C4-2B (cell line): ENCODE measurements at regions not wholly inside any gene's neighbourhood (a gene's known extent, or its start where the extent isn't known, plus 50 kb on each side); places are given as distances from the start of the nearest gene placed in this dataset.

Experiments used
- H3K27ac ChIP-seq: fragments of 450-650 bp; 2 replicates; pipeline ENCODE4 v1.5.1; 2017
- ZFX ChIP-seq: fragments of 450-650 bp; IDR thresholded peaks from 2 replicates; pipeline ENCODE4 v1.6.1; 2017
- TF ChIP-seq, protein P1 (sequence below): fragments of 450-650 bp; conservative IDR thresholded peaks from 2 replicates; pipeline ENCODE4 v1.5.1; 2017; ENCODE audit warnings: mild to moderate bottlenecking

DNA sequence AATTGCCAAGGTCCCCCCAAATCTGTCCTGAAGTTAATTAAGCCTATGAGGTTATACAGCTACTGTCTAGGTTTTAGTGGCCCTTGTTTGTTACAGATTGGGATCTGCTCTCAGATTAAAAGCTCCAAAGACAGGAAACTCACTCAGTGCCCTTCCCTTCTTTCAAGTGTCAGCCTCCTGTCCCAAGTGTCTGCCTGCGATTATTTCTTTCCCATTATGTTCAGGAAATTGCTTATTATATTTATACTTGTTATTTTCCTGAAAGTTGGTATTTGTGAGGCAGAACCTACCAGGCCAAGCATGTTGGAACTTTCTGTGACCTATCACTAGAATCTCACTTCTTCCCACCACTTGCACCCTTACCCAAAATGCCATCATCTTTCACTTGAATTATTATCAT lies 173.2 kb downstream of the AREG start:
- H3K27ac ChIP-seq, result no peak overlapping the region

DNA sequence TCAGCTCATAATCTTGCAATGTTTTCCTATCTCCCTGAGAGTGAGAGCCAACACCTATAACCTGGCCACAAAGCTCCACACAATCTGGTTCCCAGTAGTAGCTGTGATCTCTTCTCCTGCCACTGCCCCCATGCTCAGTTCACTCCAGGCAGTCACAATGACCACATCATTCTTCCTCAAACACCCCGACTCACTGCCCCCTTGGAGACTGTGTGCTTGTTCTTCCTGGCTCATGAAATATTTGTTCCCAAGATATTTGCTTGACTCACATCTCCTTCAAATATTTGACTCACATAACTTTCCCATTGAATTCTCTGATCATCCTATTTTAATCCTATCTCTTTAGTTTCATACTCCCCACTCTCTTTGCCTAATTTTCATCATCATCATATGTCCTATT lies 173.7 kb downstream of the AREG start:
- TF ChIP-seq ZFX, result no peak
- TF ChIP-seq, protein P1, sequence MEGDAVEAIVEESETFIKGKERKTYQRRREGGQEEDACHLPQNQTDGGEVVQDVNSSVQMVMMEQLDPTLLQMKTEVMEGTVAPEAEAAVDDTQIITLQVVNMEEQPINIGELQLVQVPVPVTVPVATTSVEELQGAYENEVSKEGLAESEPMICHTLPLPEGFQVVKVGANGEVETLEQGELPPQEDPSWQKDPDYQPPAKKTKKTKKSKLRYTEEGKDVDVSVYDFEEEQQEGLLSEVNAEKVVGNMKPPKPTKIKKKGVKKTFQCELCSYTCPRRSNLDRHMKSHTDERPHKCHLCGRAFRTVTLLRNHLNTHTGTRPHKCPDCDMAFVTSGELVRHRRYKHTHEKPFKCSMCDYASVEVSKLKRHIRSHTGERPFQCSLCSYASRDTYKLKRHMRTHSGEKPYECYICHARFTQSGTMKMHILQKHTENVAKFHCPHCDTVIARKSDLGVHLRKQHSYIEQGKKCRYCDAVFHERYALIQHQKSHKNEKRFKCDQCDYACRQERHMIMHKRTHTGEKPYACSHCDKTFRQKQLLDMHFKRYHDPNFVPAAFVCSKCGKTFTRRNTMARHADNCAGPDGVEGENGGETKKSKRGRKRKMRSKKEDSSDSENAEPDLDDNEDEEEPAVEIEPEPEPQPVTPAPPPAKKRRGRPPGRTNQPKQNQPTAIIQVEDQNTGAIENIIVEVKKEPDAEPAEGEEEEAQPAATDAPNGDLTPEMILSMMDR, result no peak
- H3K27ac ChIP-seq, result no peak overlapping the region

More for the DNA sequence above, 173.2 kb downstream of the AREG start:
- TF ChIP-seq, protein P1, result no peak
- no peak for TF ChIP-seq ZFX

DNA sequence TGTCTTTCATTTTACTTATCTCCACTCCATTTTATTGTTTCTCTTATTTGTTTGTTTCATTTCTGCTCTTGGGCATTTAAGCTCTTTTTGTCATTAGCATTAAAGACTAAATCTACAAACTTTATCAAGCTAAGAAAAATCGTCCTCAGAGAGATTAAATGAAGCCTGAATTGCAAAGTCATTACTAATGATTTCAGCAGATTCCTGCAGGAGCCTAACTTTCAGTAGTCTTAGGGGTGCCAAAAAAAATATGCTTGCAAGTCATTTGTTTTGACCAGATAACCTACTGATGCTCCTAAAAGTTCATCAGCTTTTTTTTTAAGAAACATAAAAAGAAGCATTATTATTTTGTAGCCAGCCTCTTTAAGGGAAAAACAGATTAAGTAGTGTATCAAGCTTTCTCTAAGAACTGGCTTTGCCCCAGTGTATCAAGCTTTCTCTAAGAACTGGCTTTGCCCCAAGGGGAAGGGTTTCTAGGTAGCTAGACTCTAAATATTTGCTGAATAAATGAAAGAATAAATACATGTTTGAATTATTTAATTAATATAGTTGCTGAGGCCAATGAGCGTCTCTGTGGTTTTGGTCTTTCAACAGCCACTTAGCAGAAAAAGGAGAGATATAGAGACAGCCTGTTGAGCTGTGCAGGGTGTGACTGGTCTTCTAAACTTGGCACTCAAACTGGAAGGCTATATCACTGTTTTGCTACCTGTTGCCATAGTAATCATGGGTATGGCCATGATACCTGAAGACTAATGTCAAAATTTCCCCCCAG lies 174.2 kb downstream of the BTC start:
- TF ChIP-seq, protein P1, result no peak
- no peak for TF ChIP-seq ZFX
- no peak overlapping the region for H3K27ac ChIP-seq

DNA sequence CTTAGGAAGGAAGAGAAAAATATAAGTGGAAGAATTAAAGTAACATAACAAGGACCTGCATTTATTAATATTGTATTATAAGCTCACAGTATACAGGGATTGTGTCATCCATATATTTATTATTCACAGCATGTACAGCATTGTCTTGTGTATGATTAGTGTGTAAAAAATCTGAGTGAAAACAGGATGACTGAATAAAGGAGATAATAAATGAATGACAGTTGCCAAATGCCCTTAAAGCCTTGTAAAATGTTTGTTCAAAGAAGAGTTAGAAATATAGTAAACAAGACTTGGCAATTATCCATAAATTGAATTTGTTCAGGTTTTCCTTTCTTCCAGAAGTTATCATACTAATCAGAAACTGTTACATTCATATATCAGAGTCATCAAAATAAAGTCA lies 172.7 kb downstream of the BTC start:
- H3K27ac ChIP-seq, result no peak overlapping the region
- TF ChIP-seq, protein P1, result no peak
- TF ChIP-seq ZFX, result no peak

DNA sequence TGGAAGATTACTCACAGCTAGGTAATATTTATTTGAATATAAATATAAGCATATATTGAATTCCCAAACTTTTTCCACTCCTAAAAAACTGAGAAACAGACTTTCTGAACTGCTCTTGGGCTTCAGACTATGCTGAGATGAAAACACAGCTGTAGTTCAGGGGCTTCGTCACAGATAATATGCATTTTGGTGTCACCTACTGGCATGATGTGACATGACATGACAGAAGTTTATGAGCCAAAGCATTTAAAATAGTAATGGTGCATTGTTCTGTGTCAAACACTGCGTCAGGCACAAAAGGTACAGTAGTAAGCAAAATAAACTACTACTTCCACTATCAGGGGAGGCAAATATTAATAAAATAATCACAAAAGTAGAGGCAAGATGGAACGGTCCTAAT lies 171.3 kb downstream of the BTC start:
- TF ChIP-seq, protein P1, result peak; percentile 70
- TF ChIP-seq ZFX, result no peak
- H3K27ac ChIP-seq, result no peak overlapping the region

DNA sequence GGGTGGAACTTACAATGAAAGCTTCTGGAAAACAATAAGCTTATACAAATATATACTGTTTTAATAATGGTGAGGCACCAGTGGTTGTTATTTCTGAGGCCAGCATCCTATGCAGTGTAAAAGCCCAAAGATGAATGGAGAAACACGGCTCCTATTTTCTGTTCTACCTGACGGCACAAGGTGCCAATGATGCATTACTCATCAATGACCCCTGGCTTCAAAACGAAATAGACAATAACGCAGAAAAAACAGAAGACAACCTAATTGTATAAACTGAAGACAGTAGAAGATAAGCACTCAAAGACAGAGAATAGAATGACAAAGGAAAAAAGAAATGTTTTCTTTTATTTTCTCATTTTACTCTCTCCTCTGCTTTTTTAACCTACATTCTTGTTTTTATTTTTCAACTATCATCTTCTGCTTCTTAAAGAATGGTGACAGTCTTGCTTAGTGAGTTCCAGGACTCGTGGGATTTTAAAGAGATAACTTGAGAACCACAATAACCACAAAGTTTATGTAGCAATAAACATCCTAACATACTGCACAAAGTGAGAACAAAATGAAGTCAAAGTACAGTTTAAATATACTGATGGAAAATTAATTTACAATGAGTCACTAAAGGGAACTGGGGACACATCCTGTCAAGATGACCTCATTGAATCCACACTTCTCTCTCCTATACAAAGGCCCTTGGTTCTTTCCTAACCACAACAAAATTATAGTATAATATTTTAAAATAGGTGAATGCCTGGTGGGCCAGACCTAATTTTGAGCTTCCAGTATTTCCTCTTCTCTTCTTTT lies 169.8 kb downstream of the BTC start:
- TF ChIP-seq, protein P1, result no peak
- TF ChIP-seq ZFX, result no peak
- H3K27ac ChIP-seq, result no peak overlapping the region

DNA sequence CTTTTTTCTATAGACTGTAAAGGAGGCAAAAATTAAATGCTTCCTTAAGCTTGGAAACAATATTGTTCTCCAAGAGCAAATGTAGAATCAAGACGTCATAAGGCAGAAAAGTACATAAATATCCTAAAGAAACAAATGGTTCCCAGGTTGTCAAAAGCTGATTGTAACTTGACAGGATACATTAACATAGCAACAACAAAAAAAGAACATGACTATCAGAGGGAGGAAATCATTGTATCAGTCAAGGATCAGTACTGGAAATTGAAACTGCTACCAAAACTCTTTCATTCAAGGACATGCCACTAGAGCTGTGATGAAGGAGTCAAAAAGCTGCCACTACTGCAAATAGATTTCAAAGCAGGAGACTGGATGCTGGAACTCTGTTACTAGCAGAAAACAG lies 168.3 kb downstream of the BTC start:
- H3K27ac ChIP-seq, result no peak overlapping the region
- no peak for TF ChIP-seq ZFX
- TF ChIP-seq, protein P1, result no peak
